PC-9 (cell line): ENCODE measurements at regions not wholly inside any gene's neighbourhood (a gene's known extent, or its start where the extent isn't known, plus 50 kb on each side); places are given as distances from the start of the nearest gene placed in this dataset.

Experiments
- EZH2 ChIP-seq: fragments of 200-600 bp; sonication (generic); IDR thresholded peaks from 2 replicates; pipeline ENCODE4 v1.8.0; 2017; ENCODE audit warnings: antibody characterized with exemption, low read depth
- TF ChIP-seq, protein P1 (sequence below): fragments of 200-600 bp; sonication (generic); conservative IDR thresholded peaks from 2 replicates; pipeline ENCODE4 v1.6.1; 2017; ENCODE audit warnings: mixed run types, antibody characterized with exemption, mild to moderate bottlenecking, moderate library complexity

DNA sequence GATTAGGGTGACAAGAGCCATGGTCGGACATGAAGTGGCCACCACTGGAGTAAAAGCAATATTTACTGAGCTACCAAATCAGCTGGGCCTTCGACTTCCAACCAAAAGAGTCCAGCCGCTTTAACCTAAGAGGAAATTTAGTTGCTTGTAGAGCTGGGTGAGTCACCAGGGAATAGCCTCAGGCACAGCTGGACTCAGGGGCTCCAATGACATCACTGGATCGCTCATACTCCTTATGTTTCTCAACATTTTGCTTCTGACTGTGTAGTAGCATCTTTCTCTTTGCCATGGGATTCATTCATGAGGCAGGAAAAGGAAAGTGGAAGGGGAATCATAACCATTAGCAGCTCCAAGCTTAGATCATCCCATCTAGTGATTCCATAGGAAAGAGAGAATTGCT, 664.4 kb downstream of the MATN1 start:
- TF ChIP-seq, protein P1, sequence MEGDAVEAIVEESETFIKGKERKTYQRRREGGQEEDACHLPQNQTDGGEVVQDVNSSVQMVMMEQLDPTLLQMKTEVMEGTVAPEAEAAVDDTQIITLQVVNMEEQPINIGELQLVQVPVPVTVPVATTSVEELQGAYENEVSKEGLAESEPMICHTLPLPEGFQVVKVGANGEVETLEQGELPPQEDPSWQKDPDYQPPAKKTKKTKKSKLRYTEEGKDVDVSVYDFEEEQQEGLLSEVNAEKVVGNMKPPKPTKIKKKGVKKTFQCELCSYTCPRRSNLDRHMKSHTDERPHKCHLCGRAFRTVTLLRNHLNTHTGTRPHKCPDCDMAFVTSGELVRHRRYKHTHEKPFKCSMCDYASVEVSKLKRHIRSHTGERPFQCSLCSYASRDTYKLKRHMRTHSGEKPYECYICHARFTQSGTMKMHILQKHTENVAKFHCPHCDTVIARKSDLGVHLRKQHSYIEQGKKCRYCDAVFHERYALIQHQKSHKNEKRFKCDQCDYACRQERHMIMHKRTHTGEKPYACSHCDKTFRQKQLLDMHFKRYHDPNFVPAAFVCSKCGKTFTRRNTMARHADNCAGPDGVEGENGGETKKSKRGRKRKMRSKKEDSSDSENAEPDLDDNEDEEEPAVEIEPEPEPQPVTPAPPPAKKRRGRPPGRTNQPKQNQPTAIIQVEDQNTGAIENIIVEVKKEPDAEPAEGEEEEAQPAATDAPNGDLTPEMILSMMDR, result no peak
- TF ChIP-seq EZH2, result no peak
